ENCODE measurements at regions not wholly inside any gene's neighbourhood (a gene's known extent, or its start where the extent isn't known, plus 50 kb on each side); places are given as distances from the start of the nearest gene placed in this dataset.

DNA sequence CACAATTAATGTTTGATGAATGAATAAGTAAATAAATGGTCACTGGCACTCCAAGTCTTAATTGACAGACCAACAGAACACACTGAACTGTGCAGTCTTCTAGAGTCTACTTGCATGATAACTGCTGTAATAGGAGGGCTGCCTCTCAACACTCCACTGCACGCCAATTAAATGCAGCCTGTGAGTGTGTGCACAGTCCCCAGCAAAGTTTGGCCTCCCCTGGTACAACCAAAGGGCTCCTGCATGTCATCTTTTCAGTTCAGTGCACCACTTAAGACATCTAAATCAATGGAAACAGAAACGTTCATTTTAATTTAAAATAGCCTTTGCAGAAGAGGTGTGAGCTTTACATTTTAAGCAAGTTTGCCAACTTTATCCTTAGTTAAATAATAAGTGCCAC is 121.7 kb upstream of the USP15 start:
- H3K27me3 ChIP-seq (replicated peaks; ENCODE audit: control insufficient read depth, insufficient read depth, low read length) = no peaks in the 10 kb centered on the region

DNA sequence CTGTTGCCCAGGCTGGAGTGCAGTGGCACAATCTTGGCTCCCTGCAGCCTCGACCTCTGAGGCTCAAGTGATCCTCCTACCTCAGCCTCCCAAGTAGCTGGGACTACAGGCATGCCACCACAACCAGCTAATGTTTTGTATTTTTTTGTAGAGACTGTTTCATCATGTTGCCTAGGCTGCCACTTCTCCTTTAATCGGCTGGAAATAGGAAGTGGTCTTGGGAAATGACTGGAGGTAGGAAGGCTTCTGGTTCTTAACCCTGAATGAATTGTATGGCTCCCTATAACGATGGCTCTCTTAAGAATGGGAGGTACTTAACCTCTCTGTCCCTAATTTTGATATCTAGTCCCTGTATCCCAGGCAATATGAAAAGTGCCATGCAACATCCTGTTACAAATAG is 113.9 kb upstream of the USP15 start:
- DNase-seq (ENCODE audit: low read depth) = no peak
- Histone ChIP-seq H3K9me3 (ENCODE audit: control insufficient read depth, low read length) (no peaks in the 10 kb centered on the region), H3K36me3 (ENCODE audit: control insufficient read depth, insufficient read depth, low read length, severe bottlenecking) (no peaks in the 10 kb centered on the region), H3K27me3 (replicated peaks; ENCODE audit: control insufficient read depth, insufficient read depth, low read length) (no peaks in the 10 kb centered on the region), H3K9ac (ENCODE audit: low read length) (no peak overlapping the region), H3K4me3 (ENCODE audit: low read length) (no peak overlapping the region), H3K4me1 (ENCODE audit: control insufficient read depth, insufficient read depth, low read length) (peaks cover 2% of the 10 kb centered on the region)

More for the DNA sequence above, 121.7 kb upstream of the USP15 start:
- Histone ChIP-seq H3K9ac (ENCODE audit: low read length) (no peak overlapping the region), H3K4me3 (ENCODE audit: low read length) (no peak overlapping the region), H3K4me1 (ENCODE audit: control insufficient read depth, insufficient read depth, low read length) (peaks cover 5% of the 10 kb centered on the region), H3K9me3 (ENCODE audit: control insufficient read depth, low read length) (no peaks in the 10 kb centered on the region), H3K36me3 (ENCODE audit: control insufficient read depth, insufficient read depth, low read length, severe bottlenecking) (no peaks in the 10 kb centered on the region)
- DNase-seq (ENCODE audit: low read depth) = no peak

GRCh38 chr12:62158013-62158412 is 102.2 kb upstream of the USP15 start:
- Histone ChIP-seq H3K27me3 (replicated peaks; ENCODE audit: control insufficient read depth, insufficient read depth, low read length) (no peaks in the 10 kb centered on the region), H3K9ac (ENCODE audit: low read length) (peak overlapping the region; percentile 9), H3K4me3 (ENCODE audit: low read length) (peak overlapping the region; percentile 46), H3K9me3 (ENCODE audit: control insufficient read depth, low read length) (no peaks in the 10 kb centered on the region), H3K4me1 (ENCODE audit: control insufficient read depth, insufficient read depth, low read length) (peaks cover 21% of the 10 kb centered on the region), H3K36me3 (ENCODE audit: control insufficient read depth, insufficient read depth, low read length, severe bottlenecking) (no peaks in the 10 kb centered on the region)
- no peak for DNase-seq (ENCODE audit: low read depth)

DNA sequence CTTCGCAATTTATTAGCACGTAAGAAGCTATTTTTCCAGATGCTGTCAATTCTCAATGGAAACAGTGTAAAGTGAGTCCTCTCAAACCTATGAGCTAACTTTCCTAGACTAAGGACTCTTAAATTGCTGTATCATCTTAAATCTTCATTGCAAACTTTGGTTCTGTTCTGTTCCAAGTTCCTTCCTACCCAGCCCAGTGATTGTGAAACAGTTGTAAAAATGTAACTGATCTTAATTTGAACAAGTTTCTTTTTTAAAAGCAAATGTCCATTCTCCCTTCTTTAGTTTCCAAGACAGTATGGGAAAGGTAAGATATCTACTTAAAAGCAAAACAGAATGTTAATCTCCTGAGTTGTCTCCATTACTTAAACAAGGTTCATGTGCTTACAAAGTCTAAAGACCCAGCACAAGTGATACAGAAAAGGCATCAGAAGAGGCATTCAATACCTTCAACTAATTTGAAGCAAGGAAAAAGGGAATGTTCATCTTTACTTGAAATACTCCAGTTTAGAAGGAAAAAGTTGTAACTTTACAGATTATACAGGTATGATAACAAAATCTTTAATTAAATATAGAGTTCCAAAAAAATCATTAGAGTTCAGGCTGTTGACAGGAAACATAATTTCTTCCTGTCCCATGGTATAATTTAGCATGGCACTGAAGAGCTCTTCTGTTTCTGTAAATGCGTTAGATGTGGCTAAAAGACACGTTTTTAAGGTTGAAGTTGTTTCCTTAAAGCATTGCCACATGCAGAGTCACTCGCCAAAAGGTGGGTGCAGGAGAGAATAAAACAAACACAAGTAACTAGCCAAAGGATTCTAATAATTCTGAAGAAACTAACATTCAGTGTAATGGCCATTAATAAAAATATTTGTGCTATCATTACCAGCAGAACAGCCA is 101.5 kb upstream of the USP15 start:
- Histone ChIP-seq H3K9ac (ENCODE audit: low read length) (peak overlapping the region; percentile 9), H3K36me3 (ENCODE audit: control insufficient read depth, insufficient read depth, low read length, severe bottlenecking) (no peaks in the 10 kb centered on the region), H3K27me3 (replicated peaks; ENCODE audit: control insufficient read depth, insufficient read depth, low read length) (no peaks in the 10 kb centered on the region), H3K4me1 (ENCODE audit: control insufficient read depth, insufficient read depth, low read length) (peaks cover 26% of the 10 kb centered on the region), H3K9me3 (ENCODE audit: control insufficient read depth, low read length) (no peaks in the 10 kb centered on the region), H3K4me3 (ENCODE audit: low read length) (peak overlapping the region; percentile 46)
- DNase-seq (ENCODE audit: low read depth) = peak; percentile 39

- Histone ChIP-seq H3K9ac (ENCODE audit: low read length) (no peak overlapping the region), H3K4me1 (ENCODE audit: control insufficient read depth, insufficient read depth, low read length) (peaks cover 56% of the 10 kb centered on the region), H3K9me3 (ENCODE audit: control insufficient read depth, low read length) (no peaks in the 10 kb centered on the region), H3K4me3 (ENCODE audit: low read length) (no peak overlapping the region), H3K36me3 (ENCODE audit: control insufficient read depth, insufficient read depth, low read length, severe bottlenecking) (no peaks in the 10 kb centered on the region), H3K27me3 (replicated peaks; ENCODE audit: control insufficient read depth, insufficient read depth, low read length) (no peaks in the 10 kb centered on the region)
- no peak for DNase-seq (ENCODE audit: low read depth)
Measured at GRCh38 chr12:62162214-62162613, 98.0 kb upstream of the USP15 start.

GRCh38 chr12:62163368-62163767 is 96.8 kb upstream of the USP15 start:
- Histone ChIP-seq H3K9ac (ENCODE audit: low read length) (no peak overlapping the region), H3K27me3 (replicated peaks; ENCODE audit: control insufficient read depth, insufficient read depth, low read length) (no peaks in the 10 kb centered on the region), H3K36me3 (ENCODE audit: control insufficient read depth, insufficient read depth, low read length, severe bottlenecking) (no peaks in the 10 kb centered on the region), H3K4me1 (ENCODE audit: control insufficient read depth, insufficient read depth, low read length) (peaks cover 52% of the 10 kb centered on the region), H3K4me3 (ENCODE audit: low read length) (no peak overlapping the region), H3K9me3 (ENCODE audit: control insufficient read depth, low read length) (no peaks in the 10 kb centered on the region)
- no peak for DNase-seq (ENCODE audit: low read depth)

DNA sequence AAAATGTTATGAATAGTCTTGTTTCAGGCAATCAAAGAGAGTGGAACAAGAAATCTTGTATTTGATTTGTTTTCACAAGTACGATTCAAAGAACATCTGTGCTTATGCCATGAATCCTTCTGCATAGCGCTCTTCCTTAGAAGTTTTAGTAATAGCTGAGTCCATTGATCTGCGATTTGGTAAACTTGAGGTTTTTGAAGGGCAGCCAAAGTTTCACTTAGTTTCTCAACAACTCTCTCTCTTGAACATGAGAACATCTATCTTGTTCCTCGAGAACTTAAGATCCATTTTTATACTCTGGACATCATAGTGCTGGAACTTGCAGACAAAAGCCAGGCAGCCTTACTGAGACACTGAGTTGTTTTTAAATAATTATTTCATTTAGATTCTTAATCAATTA is 96.2 kb upstream of the USP15 start:
- H3K27me3 ChIP-seq (replicated peaks; ENCODE audit: control insufficient read depth, insufficient read depth, low read length) = no peaks in the 10 kb centered on the region
- no peak for DNase-seq (ENCODE audit: low read depth)
- no peak overlapping the region for H3K9ac ChIP-seq (ENCODE audit: low read length)
- peak overlapping the region; percentile 27 for H3K4me3 ChIP-seq (ENCODE audit: low read length)
- no peaks in the 10 kb centered on the region for H3K36me3 ChIP-seq (ENCODE audit: control insufficient read depth, insufficient read depth, low read length, severe bottlenecking)
- peaks cover 47% of the 10 kb centered on the region for H3K4me1 ChIP-seq (ENCODE audit: control insufficient read depth, insufficient read depth, low read length)
- no peaks in the 10 kb centered on the region for H3K9me3 ChIP-seq (ENCODE audit: control insufficient read depth, low read length)

- peaks cover 35% of the 10 kb centered on the region for H3K4me1 ChIP-seq (ENCODE audit: control insufficient read depth, insufficient read depth, low read length)
- H3K9ac ChIP-seq (ENCODE audit: low read length) = no peak overlapping the region
- no peaks in the 10 kb centered on the region for H3K27me3 ChIP-seq (replicated peaks; ENCODE audit: control insufficient read depth, insufficient read depth, low read length)
- peak overlapping the region; percentile 16 for H3K4me3 ChIP-seq (ENCODE audit: low read length)
- H3K9me3 ChIP-seq (ENCODE audit: control insufficient read depth, low read length) = no peaks in the 10 kb centered on the region
- no peaks in the 10 kb centered on the region for H3K36me3 ChIP-seq (ENCODE audit: control insufficient read depth, insufficient read depth, low read length, severe bottlenecking)
- DNase-seq (ENCODE audit: low read depth) = peak; percentile 82
Measured at GRCh38 chr12:62166525-62166924, 93.7 kb upstream of the USP15 start.

DNA sequence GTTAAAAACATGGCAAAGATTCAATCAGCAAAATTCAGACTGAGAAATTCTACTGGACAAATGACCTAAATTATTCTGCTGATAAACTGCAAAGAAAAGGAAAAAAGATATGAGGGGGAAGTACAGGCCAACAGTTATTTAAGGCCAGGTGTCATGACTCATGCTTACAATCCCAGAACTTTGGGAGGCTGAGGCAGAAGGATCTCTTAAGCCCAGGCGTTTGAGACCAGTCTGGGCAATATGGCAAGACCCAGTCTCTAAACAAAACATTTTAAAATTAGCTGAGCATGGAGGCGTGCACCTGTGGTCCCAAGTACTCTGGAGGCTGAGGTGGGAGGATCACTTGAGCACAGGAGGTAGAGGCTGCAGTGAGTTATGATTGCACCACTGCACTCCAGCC is 91.8 kb upstream of the USP15 start:
- H3K9me3 ChIP-seq (ENCODE audit: control insufficient read depth, low read length) = no peaks in the 10 kb centered on the region
- DNase-seq (ENCODE audit: low read depth) = no peak
- H3K36me3 ChIP-seq (ENCODE audit: control insufficient read depth, insufficient read depth, low read length, severe bottlenecking) = no peaks in the 10 kb centered on the region
- no peak overlapping the region for H3K4me3 ChIP-seq (ENCODE audit: low read length)
- peaks cover 33% of the 10 kb centered on the region for H3K4me1 ChIP-seq (ENCODE audit: control insufficient read depth, insufficient read depth, low read length)
- H3K27me3 ChIP-seq (replicated peaks; ENCODE audit: control insufficient read depth, insufficient read depth, low read length) = no peaks in the 10 kb centered on the region
- H3K9ac ChIP-seq (ENCODE audit: low read length) = no peak overlapping the region

DNA sequence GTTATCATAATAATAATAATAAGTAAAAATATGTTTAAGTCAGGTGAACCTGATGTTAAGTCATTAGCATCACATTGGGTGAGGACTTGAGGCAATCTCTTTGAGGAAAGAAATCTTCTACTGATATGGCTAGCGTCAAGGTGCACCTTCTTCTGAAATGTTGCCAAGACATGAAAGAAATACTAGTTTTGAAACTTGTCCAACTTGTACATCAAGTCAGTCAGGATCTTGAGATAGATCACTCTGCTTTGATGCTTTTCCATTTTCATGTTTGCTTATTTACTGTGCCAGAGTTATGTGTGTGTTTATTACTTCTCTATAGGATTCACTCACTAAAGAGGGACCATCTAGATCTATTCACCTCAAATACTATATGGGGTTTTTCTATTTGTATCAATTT is 90.0 kb upstream of the USP15 start:
- no peak for DNase-seq (ENCODE audit: low read depth)
- no peak overlapping the region for H3K4me3 ChIP-seq (ENCODE audit: low read length)
- H3K9me3 ChIP-seq (ENCODE audit: control insufficient read depth, low read length) = no peaks in the 10 kb centered on the region
- H3K36me3 ChIP-seq (ENCODE audit: control insufficient read depth, insufficient read depth, low read length, severe bottlenecking) = no peaks in the 10 kb centered on the region
- no peak overlapping the region for H3K9ac ChIP-seq (ENCODE audit: low read length)
- H3K27me3 ChIP-seq (replicated peaks; ENCODE audit: control insufficient read depth, insufficient read depth, low read length) = no peaks in the 10 kb centered on the region
- H3K4me1 ChIP-seq (ENCODE audit: control insufficient read depth, insufficient read depth, low read length) = peaks cover 18% of the 10 kb centered on the region

- H3K4me3 ChIP-seq (ENCODE audit: low read length) = peak overlapping the region; percentile 85
- peaks cover 13% of the 10 kb centered on the region for H3K27me3 ChIP-seq (replicated peaks; ENCODE audit: control insufficient read depth, insufficient read depth, low read length)
- H3K36me3 ChIP-seq (ENCODE audit: control insufficient read depth, insufficient read depth, low read length, severe bottlenecking) = no peaks in the 10 kb centered on the region
- peaks cover 33% of the 10 kb centered on the region for H3K4me1 ChIP-seq (ENCODE audit: control insufficient read depth, insufficient read depth, low read length)
- DNase-seq (ENCODE audit: low read depth) = peak; percentile 11
- H3K9ac ChIP-seq (ENCODE audit: low read length) = peak overlapping the region; percentile 61
- H3K9me3 ChIP-seq (ENCODE audit: control insufficient read depth, low read length) = no peaks in the 10 kb centered on the region
Measured at GRCh38 chr12:62190689-62191490, 69.3 kb upstream of the USP15 start.

Measured in adipocyte (in vitro differentiated cells).